Caco-2 (cell line): ENCODE measurements at regions not wholly inside any gene's neighbourhood (a gene's known extent, or its start where the extent isn't known, plus 50 kb on each side); places are given as distances from the start of the nearest gene placed in this dataset.
A peak's percentile ranks its signal among the peaks of the same experiment; 100 is the strongest.

ENCODE experiments used
- BruUV-seq: library from RNA; stranded (reverse); fragments of 400-500 nt; replicated peaks from 2 replicates; lab custom pipeline; 2021; lab: Mats Ljungman, UMichigan
- CTCF ChIA-PET: fragments of 300-600 bp; sonication (Branson Sonifier 250); formaldehyde crosslinking; loops from one replicate; lab custom pipeline; 2022; ENCODE audit warnings: antibody characterized with exemption; lab: Charles Lee
- POLR2A ChIA-PET: fragments of 300-600 bp; sonication (Branson Sonifier 250); formaldehyde crosslinking; loops from one replicate; lab custom pipeline; 2022; ENCODE audit warnings: antibody characterized with exemption; lab: Charles Lee
- DNase-seq, 2 experiments: peaks; one replicate each; pipeline versions ENCODE4 v3.0.0 to v3.0.0-alpha.2; 2020 to 2022
- H3K27me3 ChIP-seq: replicated peaks from 2 replicates; pipeline ENCODE4 v1.6.0; 2011; ENCODE audit warnings: low read length; ENCODE audit not compliant: control insufficient read depth, insufficient read depth
- H3K36me3 ChIP-seq: 2 replicates; pipeline ENCODE4 v1.5.1; 2011; ENCODE audit warnings: low read length; ENCODE audit not compliant: control insufficient read depth, insufficient read depth
- H3K4me1 ChIP-seq: fragments of 250-450 bp; sonication (Bioruptor Pico); 2 replicates; pipeline ENCODE4 v1.5.1; 2020; ENCODE audit warnings: mild to moderate bottlenecking
- H3K4me3 ChIP-seq: 2 replicates; pipeline ENCODE4 v1.5.1; 2011; ENCODE audit warnings: low read depth, mild to moderate bottlenecking, control low read depth, low read length
- H3K9me3 ChIP-seq: fragments of 250-450 bp; sonication (Bioruptor Pico); 2 replicates; pipeline ENCODE4 v1.5.1; 2020; ENCODE audit warnings: mild to moderate bottlenecking, moderate library complexity
- H3K27ac Mint-ChIP-seq: one replicate; pipeline ENCODE4 v1.8.0; 2022; ENCODE audit warnings: mixed read lengths; ENCODE audit not compliant: unreplicated experiment
- H3K27me3 Mint-ChIP-seq: one replicate; pipeline ENCODE4 v1.8.0; 2022; ENCODE audit warnings: mixed read lengths; ENCODE audit not compliant: insufficient read depth, unreplicated experiment
- H3K36me3 Mint-ChIP-seq: one replicate; pipeline ENCODE4 v1.8.0; 2022; ENCODE audit warnings: mild to moderate bottlenecking, mixed read lengths; ENCODE audit not compliant: insufficient read depth, unreplicated experiment
- H3K4me1 Mint-ChIP-seq: one replicate; pipeline ENCODE4 v1.8.0; 2022; ENCODE audit warnings: low read depth, mixed read lengths; ENCODE audit not compliant: unreplicated experiment
- H3K4me3 Mint-ChIP-seq: one replicate; pipeline ENCODE4 v1.8.0; 2022; ENCODE audit warnings: mild to moderate bottlenecking, moderate library complexity, mixed read lengths; ENCODE audit not compliant: unreplicated experiment
- H3K9me3 Mint-ChIP-seq: one replicate; pipeline ENCODE4 v1.8.0; 2022; ENCODE audit warnings: mixed read lengths; ENCODE audit not compliant: unreplicated experiment
- intact Hi-C: fragments of 100-400 bp; cut with micrococcal nuclease; formaldehyde crosslinking; loops from one replicate; pipeline ENCODE4 v1.10.0; 2022; ENCODE audit not compliant: unreplicated experiment
- TF ChIP-seq, protein P1 (sequence below), 2 experiments: fragments of 200-600 bp in 1 of 2; IDR thresholded peaks; 1 replicate in 1 of 2; 2 replicates in 1 of 2; pipeline versions ENCODE4 v1.5.1 to v1.8.0; 2011 to 2022; ENCODE audit warnings: antibody characterized with exemption in 1 of 2, control low read depth in 1 of 2, inconsistent platforms in 1 of 2, low read depth in 1 of 2, low read length in 1 of 2, mild to moderate bottlenecking in 1 of 2, moderate library complexity in 1 of 2; ENCODE audit not compliant: insufficient read depth in 1 of 2, severe bottlenecking in 1 of 2, unreplicated experiment in 1 of 2

- no peak for DNase-seq
- H3K4me1 Mint-ChIP-seq: no peaks in the 10 kb centered on the region
- no TSS peak for BruUV-seq
- ChIA-PET CTCF (no interaction called here), POLR2A (no interaction called here)
- no peaks in the 10 kb centered on the region for H3K9me3 ChIP-seq
- H3K36me3 ChIP-seq: no peaks in the 10 kb centered on the region
- H3K9me3 Mint-ChIP-seq: no peaks in the 10 kb centered on the region
- H3K27me3 Mint-ChIP-seq: peaks cover 13% of the 10 kb centered on the region
- H3K36me3 Mint-ChIP-seq: peaks cover 17% of the 10 kb centered on the region
- H3K4me3 Mint-ChIP-seq: no peak overlapping the region
- intact Hi-C loops: no loop called here
- H3K27me3 ChIP-seq: no peaks in the 10 kb centered on the region
- no peaks in the 10 kb centered on the region for H3K4me1 ChIP-seq
- no peak overlapping the region for H3K27ac Mint-ChIP-seq
- TF ChIP-seq, protein P1, sequence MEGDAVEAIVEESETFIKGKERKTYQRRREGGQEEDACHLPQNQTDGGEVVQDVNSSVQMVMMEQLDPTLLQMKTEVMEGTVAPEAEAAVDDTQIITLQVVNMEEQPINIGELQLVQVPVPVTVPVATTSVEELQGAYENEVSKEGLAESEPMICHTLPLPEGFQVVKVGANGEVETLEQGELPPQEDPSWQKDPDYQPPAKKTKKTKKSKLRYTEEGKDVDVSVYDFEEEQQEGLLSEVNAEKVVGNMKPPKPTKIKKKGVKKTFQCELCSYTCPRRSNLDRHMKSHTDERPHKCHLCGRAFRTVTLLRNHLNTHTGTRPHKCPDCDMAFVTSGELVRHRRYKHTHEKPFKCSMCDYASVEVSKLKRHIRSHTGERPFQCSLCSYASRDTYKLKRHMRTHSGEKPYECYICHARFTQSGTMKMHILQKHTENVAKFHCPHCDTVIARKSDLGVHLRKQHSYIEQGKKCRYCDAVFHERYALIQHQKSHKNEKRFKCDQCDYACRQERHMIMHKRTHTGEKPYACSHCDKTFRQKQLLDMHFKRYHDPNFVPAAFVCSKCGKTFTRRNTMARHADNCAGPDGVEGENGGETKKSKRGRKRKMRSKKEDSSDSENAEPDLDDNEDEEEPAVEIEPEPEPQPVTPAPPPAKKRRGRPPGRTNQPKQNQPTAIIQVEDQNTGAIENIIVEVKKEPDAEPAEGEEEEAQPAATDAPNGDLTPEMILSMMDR (IDR thresholded peaks at IDR 0.05; ENCODE audit: insufficient read depth in 1 of 2, low read depth in 1 of 2, low read length in 1 of 2, severe bottlenecking in 1 of 2, unreplicated experiment in 1 of 2): no peak
- H3K4me3 ChIP-seq: no peak overlapping the region
Observed at GRCh38 chr7:25860275-25861163, 291.5 kb upstream of the NFE2L3 start.

DNA sequence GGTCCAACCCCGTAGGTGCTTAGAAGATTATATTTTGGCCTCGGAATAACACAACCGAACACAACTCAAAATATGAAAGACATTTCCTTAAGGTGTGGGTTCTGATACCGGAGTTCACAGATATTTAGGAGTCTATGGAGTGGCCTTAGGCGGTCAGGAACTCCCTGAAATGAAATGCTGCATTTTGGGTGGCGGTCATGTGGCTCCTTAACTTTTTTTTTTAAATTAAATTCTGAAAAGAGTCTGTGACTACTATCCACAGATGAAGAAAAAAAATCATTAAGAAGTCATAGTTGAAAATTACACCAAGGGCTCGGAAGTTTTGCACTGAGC lies 290.9 kb upstream of the NFE2L3 start:
- Histone ChIP-seq H3K4me3 (no peak overlapping the region), H3K4me1 (no peaks in the 10 kb centered on the region), H3K36me3 (no peaks in the 10 kb centered on the region), H3K9me3 (no peaks in the 10 kb centered on the region), H3K27me3 (no peaks in the 10 kb centered on the region)
- ChIA-PET POLR2A (no interaction called here), CTCF (no interaction called here)
- BruUV-seq: no TSS peak
- Mint-ChIP-seq H3K9me3 (no peaks in the 10 kb centered on the region), H3K4me1 (no peaks in the 10 kb centered on the region), H3K36me3 (peaks cover 17% of the 10 kb centered on the region), H3K4me3 (peak overlapping the region; percentile 71), H3K27ac (no peak overlapping the region), H3K27me3 (peaks cover 16% of the 10 kb centered on the region)
- intact Hi-C loops: no loop called here
- TF ChIP-seq, protein P1 (IDR thresholded peaks at IDR 0.05; ENCODE audit: insufficient read depth in 1 of 2, low read depth in 1 of 2, low read length in 1 of 2, severe bottlenecking in 1 of 2, unreplicated experiment in 1 of 2): no peak
- no peak for DNase-seq

- no peak for DNase-seq
- H3K4me1 Mint-ChIP-seq: no peaks in the 10 kb centered on the region
- no peaks in the 10 kb centered on the region for H3K9me3 Mint-ChIP-seq
- no TSS peak for BruUV-seq
- Histone ChIP-seq H3K9me3 (no peaks in the 10 kb centered on the region), H3K36me3 (no peaks in the 10 kb centered on the region), H3K4me1 (no peaks in the 10 kb centered on the region), H3K4me3 (peak overlapping the region; percentile 30), H3K27me3 (no peaks in the 10 kb centered on the region)
- peak overlapping the region; percentile 19 for H3K27ac Mint-ChIP-seq
- intact Hi-C loops: loop anchor here (1.0 kb wide), 1 partner anchor 90 kb away; no protein-coding TSS in a partner anchor
- H3K36me3 Mint-ChIP-seq: peaks cover 17% of the 10 kb centered on the region
- peaks cover 19% of the 10 kb centered on the region for H3K27me3 Mint-ChIP-seq
- TF ChIP-seq, protein P1 (IDR thresholded peaks at IDR 0.05; ENCODE audit: insufficient read depth in 1 of 2, low read depth in 1 of 2, low read length in 1 of 2, severe bottlenecking in 1 of 2, unreplicated experiment in 1 of 2): no peak
- CTCF ChIA-PET: interaction anchor here (0.6 to 1.5 kb wide), 4 partner anchors 10 to 1295 kb away, joined by 3 to 13 read pairs (median 4); no protein-coding TSS in a partner anchor
- POLR2A ChIA-PET: interaction anchor here (0.6 to 1.0 kb wide), 3 partner anchors 338 to 909 kb away, joined by 3 to 5 read pairs (median 3); partner anchors contain the start of gene CBX3
- H3K4me3 Mint-ChIP-seq: peak overlapping the region; percentile 71
Observed at GRCh38 chr7:25861601-25862260, 290.3 kb upstream of the NFE2L3 start.
